Dendritic cell treated with granulocyte-macrophage colony-stimulating factor and Interleukin-4, amounts not matched to agents 40 ng/mL and 50 ng/mL, for 4 days (primary cell): ENCODE measurements at regions not wholly inside any gene's neighbourhood (a gene's known extent, or its start where the extent isn't known, plus 50 kb on each side); places are given as distances from the start of the nearest gene placed in this dataset.

Experiments
- H3K27ac Mint-ChIP-seq: one replicate; pipeline ENCODE4 v1.8.0; 2022; ENCODE audit warnings: mild to moderate bottlenecking, mixed read lengths
- H3K27me3 Mint-ChIP-seq: one replicate; pipeline ENCODE4 v1.8.0; 2022; ENCODE audit warnings: mild to moderate bottlenecking, mixed read lengths
- H3K36me3 Mint-ChIP-seq: one replicate; pipeline ENCODE4 v1.8.0; 2022; ENCODE audit warnings: low read depth, mixed read lengths
- H3K4me1 Mint-ChIP-seq: one replicate; pipeline ENCODE4 v1.8.0; 2022; ENCODE audit warnings: low read depth, mixed read lengths
- H3K4me3 Mint-ChIP-seq: one replicate; pipeline ENCODE4 v1.8.0; 2022; ENCODE audit warnings: mild to moderate bottlenecking, moderate library complexity, mixed read lengths
- H3K9me3 Mint-ChIP-seq: one replicate; pipeline ENCODE4 v1.8.0; 2022; ENCODE audit warnings: mixed read lengths
- intact Hi-C: fragments of 100-400 bp; cut with micrococcal nuclease; formaldehyde crosslinking; loops from one replicate; pipeline ENCODE4 v1.15.0; 2022

GRCh38 chr5:5558102-5558501 is 135.6 kb downstream of the ICE1 start:
- Mint-ChIP-seq H3K27ac (no peak overlapping the region), H3K9me3 (peaks cover 9% of the 10 kb centered on the region), H3K4me3 (no peak overlapping the region), H3K4me1 (no peaks in the 10 kb centered on the region), H3K36me3 (no peaks in the 10 kb centered on the region), H3K27me3 (no peaks in the 10 kb centered on the region)
- intact Hi-C loops = no loop called here

DNA sequence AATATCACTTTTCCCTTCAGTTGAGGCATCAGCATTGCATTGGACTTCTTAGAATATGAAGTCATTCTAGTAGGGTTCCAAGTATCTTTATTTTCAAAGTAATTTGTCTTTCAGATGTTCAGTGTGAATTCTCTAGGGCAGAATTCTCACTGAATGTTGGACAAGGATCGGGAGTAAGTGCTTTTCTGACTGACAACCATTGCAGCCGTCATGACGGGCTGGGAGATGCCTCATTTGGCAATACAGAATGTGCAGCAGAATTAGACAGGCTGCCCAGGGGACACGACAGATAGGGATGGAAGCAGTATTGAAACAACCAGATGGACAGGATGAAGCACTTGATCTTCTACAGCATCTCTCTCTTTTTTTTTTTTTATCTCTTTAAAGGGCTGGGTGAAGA is 129.0 kb downstream of the ICE1 start:
- intact Hi-C loops = no loop called here
- no peaks in the 10 kb centered on the region for H3K36me3 Mint-ChIP-seq
- no peak overlapping the region for H3K4me3 Mint-ChIP-seq
- H3K9me3 Mint-ChIP-seq = peaks cover 35% of the 10 kb centered on the region
- no peak overlapping the region for H3K27ac Mint-ChIP-seq
- H3K4me1 Mint-ChIP-seq = no peaks in the 10 kb centered on the region
- H3K27me3 Mint-ChIP-seq = no peaks in the 10 kb centered on the region

DNA sequence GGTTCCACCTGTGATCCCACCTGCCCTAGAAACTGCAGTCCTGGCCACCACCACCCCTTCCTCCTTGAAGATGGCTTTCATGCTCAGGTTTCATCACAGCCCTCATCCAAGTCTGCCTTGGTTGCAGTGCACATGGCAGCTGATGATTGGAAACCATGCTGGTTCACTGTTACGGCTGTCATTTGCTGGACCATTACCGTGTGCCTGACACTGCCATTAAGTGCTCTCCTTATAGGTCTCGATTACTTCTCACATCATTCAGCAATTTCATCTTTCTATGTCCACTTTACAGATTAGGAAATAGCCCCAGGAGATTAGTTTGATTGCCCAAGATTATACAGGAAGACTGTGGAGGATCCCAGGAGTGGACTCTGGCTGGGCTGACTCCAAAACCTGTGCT is 123.9 kb downstream of the ICE1 start:
- H3K4me1 Mint-ChIP-seq = no peaks in the 10 kb centered on the region
- H3K27me3 Mint-ChIP-seq = no peaks in the 10 kb centered on the region
- H3K27ac Mint-ChIP-seq = no peak overlapping the region
- H3K4me3 Mint-ChIP-seq = no peak overlapping the region
- peaks cover 21% of the 10 kb centered on the region for H3K9me3 Mint-ChIP-seq
- intact Hi-C loops = no loop called here
- H3K36me3 Mint-ChIP-seq = no peaks in the 10 kb centered on the region

- H3K27me3 Mint-ChIP-seq = no peaks in the 10 kb centered on the region
- H3K27ac Mint-ChIP-seq = no peak overlapping the region
- intact Hi-C loops = no loop called here
- H3K4me3 Mint-ChIP-seq = no peak overlapping the region
- no peaks in the 10 kb centered on the region for H3K36me3 Mint-ChIP-seq
- H3K4me1 Mint-ChIP-seq = no peaks in the 10 kb centered on the region
- peaks cover 17% of the 10 kb centered on the region for H3K9me3 Mint-ChIP-seq
Measured at GRCh38 chr5:5544094-5544663, 121.7 kb downstream of the ICE1 start.

DNA sequence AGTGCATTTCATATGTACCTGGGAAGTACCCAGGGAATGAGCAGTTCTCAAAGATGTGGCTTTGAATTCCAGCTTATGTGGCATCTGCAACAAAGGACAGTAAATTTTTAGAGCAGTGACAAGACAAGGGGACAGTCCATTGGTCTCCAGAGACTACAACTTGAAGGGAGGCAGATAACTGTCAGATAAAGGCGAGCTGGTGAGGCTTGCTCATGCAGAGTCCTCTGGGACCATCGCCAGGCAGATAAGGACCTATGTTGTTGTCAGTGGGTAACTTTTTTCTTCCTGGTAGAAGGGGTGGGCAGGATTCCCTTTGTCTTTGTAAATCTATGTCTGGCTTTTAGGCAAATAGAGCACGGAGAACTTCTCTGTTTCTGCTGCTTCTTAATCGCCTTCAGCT is 120.2 kb downstream of the ICE1 start:
- H3K4me1 Mint-ChIP-seq = no peaks in the 10 kb centered on the region
- no peaks in the 10 kb centered on the region for H3K27me3 Mint-ChIP-seq
- H3K27ac Mint-ChIP-seq = no peak overlapping the region
- intact Hi-C loops = no loop called here
- peaks cover 6% of the 10 kb centered on the region for H3K9me3 Mint-ChIP-seq
- no peaks in the 10 kb centered on the region for H3K36me3 Mint-ChIP-seq
- no peak overlapping the region for H3K4me3 Mint-ChIP-seq

GRCh38 chr5:5540065-5540464 is 117.6 kb downstream of the ICE1 start:
- no peaks in the 10 kb centered on the region for H3K9me3 Mint-ChIP-seq
- no peaks in the 10 kb centered on the region for H3K4me1 Mint-ChIP-seq
- H3K36me3 Mint-ChIP-seq = no peaks in the 10 kb centered on the region
- H3K27me3 Mint-ChIP-seq = no peaks in the 10 kb centered on the region
- intact Hi-C loops = no loop called here
- H3K4me3 Mint-ChIP-seq = no peak overlapping the region
- no peak overlapping the region for H3K27ac Mint-ChIP-seq
